ENCODE measurements at regions not wholly inside any gene's neighbourhood (a gene's known extent, or its start where the extent isn't known, plus 50 kb on each side); places are given as distances from the start of the nearest gene placed in this dataset.

DNA sequence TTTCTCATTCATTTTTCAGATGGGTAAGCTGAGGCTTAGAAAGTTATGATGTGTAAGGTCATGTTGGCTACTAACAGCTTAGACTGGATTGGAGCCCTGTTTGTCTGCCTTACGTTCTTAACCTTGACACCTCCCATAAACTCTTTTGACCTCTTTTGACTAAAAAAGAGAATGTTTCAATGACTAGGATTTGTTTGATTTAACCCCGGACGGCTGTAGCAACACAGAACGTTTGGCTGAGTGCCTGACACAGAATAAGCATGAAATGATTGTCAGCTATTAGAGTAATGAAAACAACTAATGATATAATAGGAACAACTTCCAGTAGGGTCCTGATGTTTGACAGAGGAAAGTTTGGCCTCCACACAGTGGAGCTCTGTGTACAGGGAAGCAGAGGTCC is 83.3 kb upstream of the PDZD8 start:
- TF ChIP-seq POLR2A (IDR thresholded peaks at IDR 0.05): no peak
- TF ChIP-seq, protein P1, sequence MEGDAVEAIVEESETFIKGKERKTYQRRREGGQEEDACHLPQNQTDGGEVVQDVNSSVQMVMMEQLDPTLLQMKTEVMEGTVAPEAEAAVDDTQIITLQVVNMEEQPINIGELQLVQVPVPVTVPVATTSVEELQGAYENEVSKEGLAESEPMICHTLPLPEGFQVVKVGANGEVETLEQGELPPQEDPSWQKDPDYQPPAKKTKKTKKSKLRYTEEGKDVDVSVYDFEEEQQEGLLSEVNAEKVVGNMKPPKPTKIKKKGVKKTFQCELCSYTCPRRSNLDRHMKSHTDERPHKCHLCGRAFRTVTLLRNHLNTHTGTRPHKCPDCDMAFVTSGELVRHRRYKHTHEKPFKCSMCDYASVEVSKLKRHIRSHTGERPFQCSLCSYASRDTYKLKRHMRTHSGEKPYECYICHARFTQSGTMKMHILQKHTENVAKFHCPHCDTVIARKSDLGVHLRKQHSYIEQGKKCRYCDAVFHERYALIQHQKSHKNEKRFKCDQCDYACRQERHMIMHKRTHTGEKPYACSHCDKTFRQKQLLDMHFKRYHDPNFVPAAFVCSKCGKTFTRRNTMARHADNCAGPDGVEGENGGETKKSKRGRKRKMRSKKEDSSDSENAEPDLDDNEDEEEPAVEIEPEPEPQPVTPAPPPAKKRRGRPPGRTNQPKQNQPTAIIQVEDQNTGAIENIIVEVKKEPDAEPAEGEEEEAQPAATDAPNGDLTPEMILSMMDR (IDR thresholded peaks at IDR 0.05): no peak
